GM10266 (cell line): ENCODE measurements at regions not wholly inside any gene's neighbourhood (a gene's known extent, or its start where the extent isn't known, plus 50 kb on each side); places are given as distances from the start of the nearest gene placed in this dataset.

ENCODE experiments used
- DNase-seq: peaks from one replicate; pipeline ENCODE4 v3.0.0; 2012; ENCODE audit errors: extremely low spot score
- CTCF ChIP-seq: IDR thresholded peaks from 2 replicates; pipeline ENCODE4 v1.5.1; 2012; ENCODE audit warnings: mild to moderate bottlenecking, low read depth; ENCODE audit not compliant: control insufficient read depth, insufficient read depth; ENCODE audit errors: missing control alignments

GRCh38 chr12:5226581-5226980 is 182.9 kb downstream of the KCNA5 start:
- no peak for DNase-seq
- no peak for TF ChIP-seq CTCF

GRCh38 chr12:5227708-5228373 is 184.2 kb downstream of the KCNA5 start:
- TF ChIP-seq CTCF, result no peak
- DNase-seq, result no peak

- TF ChIP-seq CTCF, result no peak
- no peak for DNase-seq
These were observed 186.5 kb downstream of the KCNA5 start for GRCh38 chr12:5230156-5230555.

- no peak for DNase-seq
- no peak for TF ChIP-seq CTCF
These were observed 187.2 kb downstream of the KCNA5 start for GRCh38 chr12:5230861-5231260.

- no peak for TF ChIP-seq CTCF
These were observed 188.6 kb downstream of the KCNA5 start for GRCh38 chr12:5232291-5232690.

GRCh38 chr12:5232826-5233500 is 189.3 kb downstream of the KCNA5 start:
- no peak for TF ChIP-seq CTCF
- no peak for DNase-seq

More at GRCh38 chr12:5232291-5232690, 188.6 kb downstream of the KCNA5 start:
- no peak for DNase-seq

- TF ChIP-seq CTCF, result no peak
- no peak for DNase-seq
These were observed 192.5 kb downstream of the KCNA5 start for GRCh38 chr12:5236022-5236640.
